GM23338 (cell line): ENCODE measurements at regions not wholly inside any gene's neighbourhood (a gene's known extent, or its start where the extent isn't known, plus 50 kb on each side); places are given as distances from the start of the nearest gene placed in this dataset.

ENCODE experiments used
- ATAC-seq: fragments of 200-7000 bp; cut with Tn5 transposase; 3 replicates; pipeline ENCODE4 v1.9.1; 2020
- DNase-seq: peaks from one replicate; pipeline ENCODE4 v3.0.0-alpha.2; 2015; ENCODE audit warnings: low spot score
- H2AFZ ChIP-seq: fragments of 200-600 bp; sonication (generic); 2 replicates; pipeline ENCODE4 v1.8.0; 2016; ENCODE audit warnings: antibody characterized with exemption, mild to moderate bottlenecking, moderate library complexity
- H3F3A ChIP-seq: fragments of 200-600 bp; sonication (generic); replicated peaks from 2 replicates; pipeline ENCODE4 v1.8.0; 2017; ENCODE audit warnings: antibody characterized with exemption, mixed run types, low read depth
- H3K27ac ChIP-seq: fragments of 200-600 bp; sonication (generic); 2 replicates; pipeline ENCODE4 v1.6.1; 2016; ENCODE audit warnings: low read depth
- H3K27me3 ChIP-seq: fragments of 200-600 bp; sonication (generic); 2 replicates; pipeline ENCODE4 v1.8.0; 2016; ENCODE audit warnings: mild to moderate bottlenecking, mixed run types, moderate library complexity; ENCODE audit not compliant: insufficient read depth
- H3K36me3 ChIP-seq: fragments of 200-600 bp; sonication (generic); 2 replicates; pipeline ENCODE4 v1.8.0; 2016; ENCODE audit warnings: mild to moderate bottlenecking; ENCODE audit not compliant: insufficient read depth
- H3K4me1 ChIP-seq: fragments of 200-600 bp; sonication (generic); 2 replicates; pipeline ENCODE4 v1.8.0; 2016; ENCODE audit warnings: mild to moderate bottlenecking, moderate library complexity; ENCODE audit not compliant: insufficient read depth
- H3K4me2 ChIP-seq: fragments of 200-600 bp; sonication (generic); 2 replicates; pipeline ENCODE4 v1.7.1; 2017; ENCODE audit warnings: mixed run types
- H3K4me3 ChIP-seq: fragments of 200-600 bp; sonication (generic); 2 replicates; pipeline ENCODE4 v1.6.1; 2016; ENCODE audit warnings: mixed run types
- H3K79me2 ChIP-seq: fragments of 200-600 bp; sonication (generic); replicated peaks from 2 replicates; pipeline ENCODE4 v1.8.0; 2017; ENCODE audit warnings: mild to moderate bottlenecking; ENCODE audit not compliant: insufficient read depth
- H3K9me2 ChIP-seq: fragments of 200-600 bp; sonication (generic); 2 replicates; pipeline ENCODE4 v1.8.0; 2017; ENCODE audit not compliant: insufficient read depth
- H4K20me1 ChIP-seq: fragments of 200-600 bp; sonication (generic); replicated peaks from 2 replicates; pipeline ENCODE4 v1.8.0; 2017; ENCODE audit warnings: mild to moderate bottlenecking; ENCODE audit not compliant: insufficient read depth
- H3K27ac Mint-ChIP-seq: 2 replicates; pipeline ENCODE4 v1.8.0; 2020; ENCODE audit warnings: inconsistent platforms, mild to moderate bottlenecking, moderate library complexity, mixed read lengths
- H3K27me3 Mint-ChIP-seq: 3 replicates; pipeline ENCODE4 v1.8.0; 2022; ENCODE audit warnings: low read depth, mild to moderate bottlenecking, moderate library complexity, mixed read lengths, inconsistent platforms; ENCODE audit not compliant: insufficient read depth, poor library complexity
- H3K36me3 Mint-ChIP-seq: 3 replicates; pipeline ENCODE4 v1.8.0; 2021; ENCODE audit warnings: low read depth, mild to moderate bottlenecking, inconsistent platforms, moderate library complexity, mixed read lengths
- H3K4me1 Mint-ChIP-seq: 3 replicates; pipeline ENCODE4 v1.8.0; 2020; ENCODE audit warnings: mild to moderate bottlenecking, inconsistent platforms, mixed read lengths
- H3K4me3 Mint-ChIP-seq: 3 replicates; pipeline ENCODE4 v1.8.0; 2021; ENCODE audit warnings: moderate library complexity, mild to moderate bottlenecking, inconsistent platforms, mixed read lengths
- H3K9me3 Mint-ChIP-seq: 3 replicates; pipeline ENCODE4 v1.8.0; 2020; ENCODE audit warnings: moderate library complexity, mild to moderate bottlenecking, inconsistent platforms, mixed read lengths
- ETS1 ChIP-seq: IDR thresholded peaks from 2 replicates; pipeline ENCODE4 v1.6.1; 2016; ENCODE audit warnings: antibody characterized with exemption
- EZH2 ChIP-seq: fragments of 200-600 bp; sonication (generic); IDR thresholded peaks from one replicate; pipeline ENCODE4 v1.8.0; 2017; ENCODE audit warnings: antibody characterized with exemption, mild to moderate bottlenecking, low read depth; ENCODE audit not compliant: unreplicated experiment
- EZH2phosphoT487 ChIP-seq: fragments of 200-600 bp; sonication (generic); IDR thresholded peaks from one replicate; pipeline ENCODE4 v1.8.1; 2018; ENCODE audit warnings: antibody characterized with exemption; ENCODE audit not compliant: unreplicated experiment
- JUNB ChIP-seq: IDR thresholded peaks from one replicate; pipeline ENCODE4 v1.6.1; 2016; ENCODE audit warnings: antibody characterized with exemption; ENCODE audit not compliant: unreplicated experiment
- POLR2AphosphoS5 ChIP-seq: IDR thresholded peaks from 2 replicates; pipeline ENCODE4 v1.6.1; 2016; ENCODE audit warnings: antibody characterized with exemption, low read depth
- REST ChIP-seq: IDR thresholded peaks from one replicate; pipeline ENCODE4 v1.6.1; 2018; ENCODE audit warnings: antibody characterized with exemption; ENCODE audit not compliant: unreplicated experiment
- STAT1 ChIP-seq: IDR thresholded peaks from one replicate; pipeline ENCODE4 v1.6.1; 2016; ENCODE audit warnings: antibody characterized with exemption; ENCODE audit not compliant: unreplicated experiment
- ZNF114 ChIP-seq: fragments of 250-450 bp; sonication (Bioruptor Pico); IDR thresholded peaks from 2 replicates; pipeline ENCODE4 v1.5.0; 2020; ENCODE audit warnings: mild to moderate bottlenecking, moderate library complexity
- ZNF331 ChIP-seq: fragments of 250-450 bp; sonication (Bioruptor Pico); IDR thresholded peaks from 2 replicates; pipeline ENCODE4 v1.5.0; 2020; ENCODE audit warnings: low read depth, mild to moderate bottlenecking, moderate library complexity

DNA sequence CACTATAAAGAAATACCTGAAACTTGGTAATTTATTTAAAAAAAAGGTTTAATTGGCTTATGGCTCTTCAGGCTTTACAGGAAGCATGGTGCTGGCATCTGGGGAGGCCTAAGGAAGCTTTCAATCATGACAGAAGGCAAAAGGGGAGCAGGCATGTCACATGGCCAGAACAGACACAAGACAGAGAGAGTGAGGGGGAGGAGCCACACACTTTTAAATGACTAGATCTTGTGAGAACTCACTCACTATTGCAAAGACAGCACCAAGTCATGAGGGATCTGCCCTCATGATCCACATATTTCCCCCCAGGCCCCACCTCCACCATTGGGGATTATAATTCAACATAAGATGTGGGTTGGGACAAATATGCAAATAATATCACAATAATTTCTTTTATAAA lies 355.6 kb downstream of the DAD1 start:
- Histone ChIP-seq H3K4me2 (no peak overlapping the region), H3K79me2 (no peaks in the 10 kb centered on the region), H3K36me3 (peaks cover 15% of the 10 kb centered on the region), H3F3A (no peaks in the 10 kb centered on the region), H3K4me1 (peaks cover 10% of the 10 kb centered on the region; the same call in 1 of the 2 replicates), H2AFZ (no peak overlapping the region), H3K27me3 (no peaks in the 10 kb centered on the region), H3K9me2 (0 out of 2 replicates have a peak, but pooled peaks cover 7% of the 10 kb centered on the region), H3K4me3 (no peak overlapping the region), H3K27ac (no peak overlapping the region), H4K20me1 (no peaks in the 10 kb centered on the region)
- Mint-ChIP-seq H3K36me3 (peaks cover 34% of the 10 kb centered on the region), H3K9me3 (peaks cover 34% of the 10 kb centered on the region), H3K27ac (no peak overlapping the region), H3K4me1 (peaks cover 13% of the 10 kb centered on the region), H3K4me3 (no peak overlapping the region), H3K27me3 (peaks cover 8% of the 10 kb centered on the region)
- no peak for ATAC-seq
- no peak for TF ChIP-seq ETS1
- no peak for DNase-seq

DNA sequence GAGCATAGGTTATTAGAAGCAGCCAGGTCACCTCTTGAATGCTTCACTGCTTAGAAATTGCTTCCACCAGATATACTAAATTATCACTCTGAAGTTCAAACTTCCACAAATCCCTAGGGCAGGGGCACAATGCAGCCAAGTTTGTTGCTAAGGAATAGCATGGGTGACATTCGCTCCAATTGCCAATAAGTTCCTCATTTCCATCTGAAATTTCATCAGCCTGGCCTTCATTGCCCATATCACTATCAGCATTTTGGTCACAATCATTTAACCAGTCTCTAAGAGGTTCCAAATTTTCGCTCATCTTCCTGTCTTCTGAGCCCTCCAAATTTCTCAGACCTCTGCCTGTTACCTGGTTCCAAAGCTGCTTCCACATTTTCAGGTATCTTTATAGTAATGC lies 356.1 kb downstream of the DAD1 start:
- peaks cover 8% of the 10 kb centered on the region for H3K27me3 Mint-ChIP-seq
- peaks cover 34% of the 10 kb centered on the region for H3K9me3 Mint-ChIP-seq
- no peak overlapping the region for H3K27ac Mint-ChIP-seq
- H3K4me3 Mint-ChIP-seq = no peak overlapping the region
- Histone ChIP-seq H3F3A (no peaks in the 10 kb centered on the region), H3K4me2 (no peak overlapping the region), H3K4me1 (peaks cover 10% of the 10 kb centered on the region; the same call in 1 of the 2 replicates), H3K79me2 (no peaks in the 10 kb centered on the region), H4K20me1 (no peaks in the 10 kb centered on the region), H3K4me3 (no peak overlapping the region), H3K36me3 (peaks cover 15% of the 10 kb centered on the region), H3K9me2 (0 out of 2 replicates have a peak, but pooled peaks cover 7% of the 10 kb centered on the region), H3K27ac (peak overlapping the region; percentile 82), H2AFZ (no peak overlapping the region), H3K27me3 (no peaks in the 10 kb centered on the region)
- peaks cover 13% of the 10 kb centered on the region for H3K4me1 Mint-ChIP-seq
- ATAC-seq (no peak), DNase-seq (no peak)
- TF ChIP-seq STAT1 = no peak
- H3K36me3 Mint-ChIP-seq = peaks cover 34% of the 10 kb centered on the region

GRCh38 chr14:22232486-22232885 lies 356.5 kb downstream of the DAD1 start:
- no peaks in the 10 kb centered on the region for H3F3A ChIP-seq
- TF ChIP-seq EZH2phosphoT487 (no peak), STAT1 (no peak), POLR2AphosphoS5 (no peak), REST (no peak), ZNF114 (CRISPR knock-in tag) (no peak), ETS1 (no peak), JUNB (no peak), EZH2 (no peak), ZNF331 (CRISPR knock-in tag) (no peak)

More at GRCh38 chr14:22232486-22232885, 356.5 kb downstream of the DAD1 start:
- no peak overlapping the region for H3K4me3 Mint-ChIP-seq
- peak overlapping the region; percentile 82 for H3K27ac ChIP-seq
- H3K36me3 ChIP-seq = peaks cover 15% of the 10 kb centered on the region
- no peak; the same call in 2 of the 3 replicates for ATAC-seq
- no peak overlapping the region for H3K27ac Mint-ChIP-seq
- peaks cover 13% of the 10 kb centered on the region for H3K4me1 Mint-ChIP-seq
- peaks cover 34% of the 10 kb centered on the region for H3K36me3 Mint-ChIP-seq
- 0 out of 2 replicates have a peak, but pooled peaks cover 7% of the 10 kb centered on the region for H3K9me2 ChIP-seq
- H3K9me3 Mint-ChIP-seq = peaks cover 34% of the 10 kb centered on the region
- no peaks in the 10 kb centered on the region for H3K27me3 ChIP-seq
- H3K4me1 ChIP-seq = peaks cover 10% of the 10 kb centered on the region; the same call in 1 of the 2 replicates
- no peak overlapping the region for H2AFZ ChIP-seq
- peak; percentile 65 for DNase-seq
- no peak overlapping the region for H3K4me2 ChIP-seq
- H3K27me3 Mint-ChIP-seq = peaks cover 8% of the 10 kb centered on the region
- H3K4me3 ChIP-seq = no peak overlapping the region
- H3K79me2 ChIP-seq = no peaks in the 10 kb centered on the region
- H4K20me1 ChIP-seq = no peaks in the 10 kb centered on the region
